ENCODE measurements at regions not wholly inside any gene's neighbourhood (a gene's known extent, or its start where the extent isn't known, plus 50 kb on each side); places are given as distances from the start of the nearest gene placed in this dataset.

- H3K27ac ChIP-seq (ENCODE audit: low read depth, low read length, poor library complexity, severe bottlenecking): no peak overlapping the region
- H2AFZ ChIP-seq (ENCODE audit: low read length): no peak overlapping the region
- no peaks in the 10 kb centered on the region for H3K9me2 ChIP-seq (ENCODE audit: insufficient read depth, low read length)
- no peak overlapping the region for H3K4me2 ChIP-seq (ENCODE audit: low read length)
- ChIA-PET CTCF (ENCODE audit: unreplicated experiment) (no interaction called here), POLR2A (no interaction called here)
- H3K4me1 ChIP-seq (ENCODE audit: insufficient read depth, low read length, poor library complexity, severe bottlenecking): no peaks in the 10 kb centered on the region
- no peaks in the 10 kb centered on the region for H3K9me3 ChIP-seq (ENCODE audit: low read length)
- intact Hi-C loops (cut with micrococcal nuclease; ENCODE audit: unreplicated experiment): no loop called here
- no peaks in the 10 kb centered on the region for H3K79me2 ChIP-seq (ENCODE audit: insufficient read depth, low read depth, low read length)
- TF ChIP-seq EZH2phosphoT487 (IDR thresholded peaks at IDR 0.05; ENCODE audit: borderline replicate concordance, low read depth, low read length): no peak
- TF ChIP-seq CTCF (conservative IDR thresholded peaks at IDR 0.05; ENCODE audit: low read length): no peak
- no TSS peak for BruUV-seq (replicated peaks)
- H4K20me1 ChIP-seq (ENCODE audit: insufficient read depth, low read length): no peaks in the 10 kb centered on the region
- H3K4me3 ChIP-seq (ENCODE audit: low read depth, low read length, poor library complexity, severe bottlenecking): no peak overlapping the region
- H3K36me3 ChIP-seq (ENCODE audit: insufficient read depth, low read length): no peaks in the 10 kb centered on the region
- no peak for DNase-seq (ENCODE audit: low spot score)
Measured at GRCh38 chr6:90445533-90446108, 141.3 kb downstream of the MAP3K7 start.

- Histone ChIP-seq H3K4me1 (ENCODE audit: insufficient read depth, low read length, poor library complexity, severe bottlenecking) (no peaks in the 10 kb centered on the region), H4K20me1 (ENCODE audit: insufficient read depth, low read length) (no peaks in the 10 kb centered on the region), H3K27ac (ENCODE audit: low read depth, low read length, poor library complexity, severe bottlenecking) (no peak overlapping the region), H3K9me2 (ENCODE audit: insufficient read depth, low read length) (no peaks in the 10 kb centered on the region), H3K4me2 (ENCODE audit: low read length) (no peak overlapping the region), H3K79me2 (ENCODE audit: insufficient read depth, low read depth, low read length) (no peaks in the 10 kb centered on the region), H2AFZ (ENCODE audit: low read length) (no peak overlapping the region), H3K4me3 (ENCODE audit: low read depth, low read length, poor library complexity, severe bottlenecking) (no peak overlapping the region), H3K36me3 (ENCODE audit: insufficient read depth, low read length) (no peaks in the 10 kb centered on the region), H3K9me3 (ENCODE audit: low read length) (no peaks in the 10 kb centered on the region)
- no peak for DNase-seq (ENCODE audit: low spot score)
- no TSS peak for BruUV-seq (replicated peaks)
- CTCF ChIA-PET (ENCODE audit: unreplicated experiment): interaction anchor here (1.0 kb wide), 1 partner anchor 18 kb away, joined by 3 read pairs; no protein-coding TSS in a partner anchor
- POLR2A ChIA-PET: interaction anchor here (0.6 to 1.3 kb wide), 5 partner anchors 9 to 1390 kb away, joined by 3 to 5 read pairs (median 4); no protein-coding TSS in a partner anchor
- TF ChIP-seq CTCF (conservative IDR thresholded peaks at IDR 0.05; ENCODE audit: low read length): no peak
- no peak for TF ChIP-seq EZH2phosphoT487 (IDR thresholded peaks at IDR 0.05; ENCODE audit: borderline replicate concordance, low read depth, low read length)
- intact Hi-C loops (cut with micrococcal nuclease; ENCODE audit: unreplicated experiment): no loop called here
Measured at GRCh38 chr6:90444160-90444714, 142.6 kb downstream of the MAP3K7 start.

- Histone ChIP-seq H3K9me2 (ENCODE audit: insufficient read depth, low read length) (no peaks in the 10 kb centered on the region), H3K79me2 (ENCODE audit: insufficient read depth, low read depth, low read length) (no peaks in the 10 kb centered on the region), H3K4me2 (ENCODE audit: low read length) (no peak overlapping the region), H4K20me1 (ENCODE audit: insufficient read depth, low read length) (no peaks in the 10 kb centered on the region), H2AFZ (ENCODE audit: low read length) (no peak overlapping the region), H3K4me3 (ENCODE audit: low read depth, low read length, poor library complexity, severe bottlenecking) (no peak overlapping the region), H3K9me3 (ENCODE audit: low read length) (no peaks in the 10 kb centered on the region), H3K4me1 (ENCODE audit: insufficient read depth, low read length, poor library complexity, severe bottlenecking) (no peaks in the 10 kb centered on the region), H3K36me3 (ENCODE audit: insufficient read depth, low read length) (no peaks in the 10 kb centered on the region), H3K27ac (ENCODE audit: low read depth, low read length, poor library complexity, severe bottlenecking) (no peak overlapping the region)
- intact Hi-C loops (cut with micrococcal nuclease; ENCODE audit: unreplicated experiment): no loop called here
- BruUV-seq (replicated peaks): no TSS peak
- no peak for DNase-seq (ENCODE audit: low spot score)
- TF ChIP-seq CTCF (conservative IDR thresholded peaks at IDR 0.05; ENCODE audit: low read length) (no peak), EZH2phosphoT487 (IDR thresholded peaks at IDR 0.05; ENCODE audit: borderline replicate concordance, low read depth, low read length) (no peak)
- CTCF ChIA-PET (ENCODE audit: unreplicated experiment): no interaction called here
- POLR2A ChIA-PET: interaction anchor here (0.8 to 1.6 kb wide), 4 partner anchors 10 to 18 kb away, joined by 3 to 5 read pairs (median 5); no protein-coding TSS in a partner anchor
Measured at GRCh38 chr6:90442366-90442765, 144.5 kb downstream of the MAP3K7 start.
